Hematopoietic multipotent progenitor cell treated with erythropoietin and hydrocortisone succinate and interleukin-3 and kit ligand, for 17 days (in vitro differentiated cells): ENCODE measurements at regions not wholly inside any gene's neighbourhood (a gene's known extent, or its start where the extent isn't known, plus 50 kb on each side); places are given as distances from the start of the nearest gene placed in this dataset.

ENCODE experiments used
- DNase-seq: peaks from one replicate; pipeline ENCODE4 v3.0.0-alpha.2; 2015; ENCODE audit warnings: low spot score

GRCh38 chr12:111196532-111196931 lies 172.4 kb downstream of the PHETA1 start:
- DNase-seq = no peak

GRCh38 chr12:111195316-111195715 lies 173.6 kb downstream of the PHETA1 start:
- DNase-seq = no peak

GRCh38 chr12:111194703-111195051 lies 174.2 kb downstream of the PHETA1 start:
- DNase-seq = no peak

- no peak for DNase-seq
Measured at GRCh38 chr12:111193977-111194702, 174.8 kb downstream of the PHETA1 start.

DNA sequence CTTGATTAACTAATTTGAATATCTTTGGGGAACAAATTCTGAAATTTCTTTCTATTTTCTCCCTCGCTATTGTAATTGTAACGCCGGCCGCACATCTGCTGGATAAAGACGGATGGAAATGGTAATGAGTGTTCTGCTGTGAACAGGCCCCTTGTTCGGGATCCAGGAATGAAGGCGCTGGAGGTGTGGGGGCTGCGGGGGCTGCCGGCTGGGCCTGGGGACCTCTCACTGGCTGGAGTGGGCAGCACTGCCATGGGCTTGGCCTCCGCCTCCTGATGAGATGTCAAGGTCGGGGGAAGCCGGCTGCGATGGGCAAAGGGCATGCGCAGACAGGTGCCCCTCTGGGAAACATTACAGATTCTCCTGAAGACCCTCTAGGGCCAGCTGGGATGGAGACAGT lies 175.4 kb downstream of the PHETA1 start:
- DNase-seq = no peak

DNA sequence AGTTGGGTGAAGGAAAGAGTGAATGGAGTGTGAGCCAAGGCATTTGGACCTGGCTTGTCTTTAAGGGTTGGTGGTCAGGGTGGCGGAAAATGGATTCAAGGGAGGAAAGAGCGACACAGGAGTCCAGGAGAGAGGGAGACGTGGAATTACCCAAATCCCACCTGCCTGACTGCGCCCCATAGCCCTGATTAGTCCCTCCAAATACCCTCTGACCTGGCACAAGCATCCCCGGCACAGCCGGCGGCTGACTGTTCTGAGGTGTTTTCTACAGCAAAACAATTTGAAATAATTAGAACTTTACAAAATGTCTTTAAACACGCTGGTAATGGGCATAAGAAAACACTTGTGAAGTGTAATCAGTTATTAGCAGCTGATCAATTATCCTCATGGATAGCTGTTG lies 175.8 kb downstream of the PHETA1 start:
- no peak for DNase-seq

DNA sequence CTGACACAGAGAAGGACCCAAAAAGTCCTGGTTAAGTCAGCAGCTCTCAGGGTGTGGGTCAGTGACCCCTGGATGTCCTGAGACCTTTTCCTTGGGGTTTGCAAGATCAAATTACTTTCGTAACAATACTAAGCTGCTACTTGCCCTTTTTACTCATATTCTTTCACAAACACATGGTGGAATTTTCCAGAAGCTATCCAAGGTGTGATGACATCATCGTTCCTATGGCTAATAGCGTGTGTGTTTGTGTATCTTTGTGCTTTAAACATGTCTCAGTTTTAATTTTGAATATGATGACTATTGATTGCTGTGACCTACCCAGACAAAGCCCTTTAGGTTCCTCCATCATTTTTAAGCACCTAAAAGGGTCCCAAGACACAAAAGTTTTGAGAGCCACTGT lies 176.2 kb downstream of the PHETA1 start:
- no peak for DNase-seq

GRCh38 chr12:111190741-111191526 lies 178.0 kb downstream of the PHETA1 start:
- DNase-seq = no peak

DNA sequence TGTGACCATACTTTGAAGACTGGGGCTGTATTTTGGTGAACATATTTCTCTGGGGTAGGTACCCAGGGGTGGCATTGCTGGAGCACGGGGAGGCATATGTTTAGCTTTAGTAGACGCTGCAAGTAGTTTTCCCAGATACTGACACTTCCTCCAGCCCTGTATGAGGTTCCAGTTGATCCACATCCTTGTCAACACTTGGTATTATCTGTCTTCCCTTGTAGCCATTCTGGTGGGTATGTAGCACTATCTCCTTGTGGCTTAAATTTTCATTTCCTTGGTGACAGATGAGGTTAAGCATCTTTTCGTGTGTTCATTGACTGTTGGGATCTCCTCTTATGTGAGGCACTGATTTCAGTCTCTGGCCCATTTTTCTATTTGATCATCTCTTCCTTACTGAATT lies 179.1 kb downstream of the PHETA1 start:
- no peak for DNase-seq

GRCh38 chr12:111188436-111188835 lies 180.5 kb downstream of the PHETA1 start:
- DNase-seq = no peak

DNA sequence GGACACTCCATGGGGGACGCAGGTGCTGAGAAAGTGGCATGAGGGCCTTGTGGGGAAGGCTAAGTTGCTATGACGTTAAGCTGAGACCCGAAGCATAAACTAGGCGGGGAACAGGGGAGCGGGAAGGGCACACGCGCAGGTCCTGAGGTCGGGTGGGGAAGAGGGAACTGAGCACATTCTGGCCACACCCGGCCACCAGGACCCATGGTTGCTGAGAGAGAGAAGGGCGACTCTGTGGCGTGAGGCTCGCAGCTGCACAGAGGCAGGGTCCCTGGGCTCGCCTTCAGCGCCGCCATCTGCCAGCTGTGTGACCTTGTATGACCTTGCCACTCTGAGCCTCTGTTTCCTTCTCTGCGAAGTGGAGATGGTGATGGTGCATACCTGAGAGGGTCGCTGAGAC lies 182.5 kb downstream of the PHETA1 start:
- no peak for DNase-seq

DNA sequence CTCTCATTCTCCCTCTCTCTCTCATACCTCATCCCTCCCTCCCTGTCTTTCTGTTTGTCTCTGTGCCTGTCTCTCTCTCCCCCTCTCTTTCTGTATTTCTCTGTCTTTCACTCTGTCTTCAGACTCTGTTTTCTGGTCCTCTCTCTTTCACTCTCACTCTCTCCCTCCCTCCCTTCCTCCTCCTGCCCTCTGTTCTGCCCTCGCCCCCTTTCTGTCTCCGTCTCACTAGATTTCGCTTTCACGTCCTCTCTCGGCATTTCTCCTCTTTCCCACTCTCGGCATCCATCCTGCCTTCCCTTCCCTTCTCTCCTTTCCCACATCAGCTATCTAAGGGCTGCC lies 183.0 kb downstream of the PHETA1 start:
- no peak for DNase-seq

DNA sequence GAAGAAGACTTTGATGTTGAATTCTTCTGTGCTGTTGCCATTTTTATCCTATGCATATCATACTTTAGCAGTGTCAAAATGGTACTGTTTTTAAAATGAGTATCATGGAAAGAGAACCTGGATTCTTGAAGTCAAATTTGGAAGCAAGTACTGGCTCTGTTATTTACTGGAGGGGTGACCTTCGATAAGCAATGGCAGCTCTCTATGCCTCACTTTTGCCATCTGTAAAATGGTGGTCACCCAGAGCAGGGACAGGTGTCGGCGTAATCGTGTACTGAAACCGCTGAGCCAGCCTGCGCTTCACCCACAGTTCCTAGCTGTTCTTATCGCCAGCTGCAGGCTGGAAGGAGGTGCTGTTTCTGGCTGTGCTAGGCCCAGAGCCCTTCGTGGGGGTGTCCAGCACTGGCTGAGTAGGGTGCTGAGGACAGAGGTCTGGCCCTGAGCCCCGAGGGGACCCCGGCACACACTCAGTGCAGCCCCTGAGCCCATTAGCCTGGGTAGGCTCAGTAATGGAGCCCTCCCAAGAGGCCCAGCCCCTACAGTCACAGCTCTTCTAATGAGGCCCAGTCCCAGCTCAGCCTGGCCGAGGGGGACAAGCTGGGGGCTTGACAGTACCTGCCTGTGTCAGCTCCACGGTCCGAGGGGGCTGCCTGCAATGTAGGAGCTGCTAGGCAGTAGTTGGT lies 183.5 kb downstream of the PHETA1 start:
- no peak for DNase-seq

DNA sequence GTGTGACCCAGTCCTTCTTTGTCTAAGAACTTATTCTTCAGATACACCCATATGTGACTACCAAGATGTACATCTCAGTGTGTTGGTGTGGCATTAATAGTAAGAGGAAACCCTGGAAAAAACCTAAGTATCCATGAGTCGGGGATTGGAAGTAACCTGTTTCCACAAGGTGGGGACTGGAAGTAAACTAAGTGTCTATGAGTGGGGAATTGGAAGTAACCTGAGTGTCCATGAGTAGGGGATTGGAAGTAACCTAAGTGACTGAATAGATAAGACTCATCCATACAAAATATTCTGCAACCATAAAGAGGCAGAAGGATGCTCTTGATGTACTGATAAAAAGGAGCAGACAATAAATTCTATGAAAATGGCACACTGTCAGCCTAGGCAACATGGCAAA lies 184.7 kb downstream of the PHETA1 start:
- DNase-seq = no peak

GRCh38 chr12:111183094-111183493 lies 185.8 kb downstream of the PHETA1 start:
- DNase-seq = no peak

DNA sequence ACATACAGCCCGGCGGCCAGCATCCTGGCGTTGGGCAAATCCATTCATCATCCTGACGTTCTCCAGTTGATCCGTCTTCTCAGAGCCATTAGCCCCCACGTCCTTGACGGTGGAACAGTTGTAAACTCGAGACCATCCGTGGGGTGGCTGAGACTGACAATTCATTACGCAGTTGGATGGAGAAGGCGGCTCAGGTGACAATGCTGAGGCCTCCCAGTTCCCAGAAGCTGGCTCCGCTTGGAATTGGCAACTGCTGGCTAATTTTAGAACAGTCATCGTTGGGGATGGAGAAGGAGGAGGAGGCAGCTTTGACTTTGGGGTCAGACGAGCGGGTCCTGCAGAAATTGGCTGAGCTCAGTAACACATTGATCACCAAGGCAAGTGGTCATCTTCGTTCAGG lies 186.5 kb downstream of the PHETA1 start:
- DNase-seq = no peak

DNA sequence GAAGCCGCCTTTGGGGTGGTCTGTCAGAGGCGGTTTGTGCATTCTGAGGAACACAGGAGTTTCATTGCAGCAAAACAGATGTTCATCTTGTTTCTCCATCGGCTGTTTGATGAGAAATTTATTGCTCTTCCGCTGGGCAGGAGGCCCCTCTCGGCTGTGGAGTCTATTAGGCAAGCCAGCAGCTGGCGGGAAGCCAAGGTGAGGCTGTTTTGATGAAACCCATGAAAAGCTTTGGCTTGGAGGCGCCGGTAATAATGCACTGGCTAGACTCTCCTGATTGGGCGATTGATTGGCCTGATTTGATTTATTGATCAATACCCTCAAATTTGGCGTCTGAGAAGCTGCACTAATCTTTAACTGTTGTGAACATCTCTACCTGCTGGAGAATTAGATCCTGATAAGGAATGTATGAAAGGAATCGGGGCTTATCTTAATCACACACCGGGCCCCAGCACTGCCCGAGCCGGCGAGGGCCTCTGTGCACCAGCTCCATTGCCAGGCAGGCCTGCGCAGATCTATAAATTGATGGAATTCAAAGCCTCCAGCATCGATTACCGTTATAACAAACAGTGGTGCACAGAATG lies 187.7 kb downstream of the PHETA1 start:
- no peak for DNase-seq

DNA sequence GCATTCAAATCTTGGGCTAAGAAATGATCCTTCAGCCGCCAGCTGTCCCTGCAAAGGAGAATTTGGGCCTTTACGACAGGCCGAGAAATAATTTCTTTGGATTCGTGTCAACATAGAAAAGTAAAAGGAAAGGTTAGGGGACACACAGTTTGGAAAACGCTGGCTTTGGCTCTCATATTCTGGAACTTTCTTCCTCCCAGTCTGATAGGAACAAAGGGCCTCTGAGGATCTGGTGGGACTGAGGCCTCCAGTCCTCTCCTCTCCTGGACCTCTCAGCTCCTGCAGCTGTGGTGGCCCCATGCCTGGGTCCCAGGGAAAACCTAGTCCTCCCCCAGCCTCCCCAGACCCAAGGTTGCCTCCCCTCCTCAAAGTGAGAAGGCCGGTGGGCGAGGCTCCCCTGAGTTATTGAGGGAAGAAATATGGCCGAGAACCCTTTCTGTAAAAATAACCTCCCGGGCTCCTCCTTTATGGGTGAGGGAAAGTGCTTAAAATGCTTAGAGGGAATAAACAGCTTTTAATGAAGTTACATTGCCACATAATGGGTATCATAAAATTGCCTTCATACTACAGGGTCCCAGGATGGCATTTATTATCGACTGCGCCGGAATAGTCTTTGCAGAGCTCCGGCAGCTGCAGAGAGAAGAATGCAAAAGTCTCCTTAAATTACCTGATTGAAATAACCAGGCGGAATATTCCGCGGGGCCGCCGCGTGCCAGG lies 188.3 kb downstream of the PHETA1 start:
- no peak for DNase-seq

- DNase-seq = no peak
Measured at GRCh38 chr12:111178181-111179081, 190.5 kb downstream of the PHETA1 start.

GRCh38 chr12:111175396-111176094 lies 193.3 kb downstream of the PHETA1 start:
- no peak for DNase-seq

GRCh38 chr12:111174961-111175345 lies 193.9 kb downstream of the PHETA1 start:
- no peak for DNase-seq
